GM18508 (cell line): ENCODE measurements at regions not wholly inside any gene's neighbourhood (a gene's known extent, or its start where the extent isn't known, plus 50 kb on each side); places are given as distances from the start of the nearest gene placed in this dataset.
"Not testable (repeated sequence)": the region's sequence is repeated elsewhere in the genome, so short reads cannot be mapped to it uniquely, and the experiment has no call there.

Experiments
- ATAC-seq: cut with Tn5 transposase; IDR thresholded peaks from one replicate; pipeline ENCODE4 v1.9.1; 2021; ENCODE audit warnings: moderate number of reproducible peaks; ENCODE audit not compliant: insufficient read depth, unreplicated experiment

GRCh38 chr11:129625930-129626329 lies 189.7 kb upstream of the TMEM45B start:
- no peak for ATAC-seq

GRCh38 chr11:129631201-129631600 lies 184.4 kb upstream of the TMEM45B start:
- ATAC-seq: no peak

- ATAC-seq: no peak
Measured at GRCh38 chr11:129636926-129637325, 178.7 kb upstream of the TMEM45B start.

GRCh38 chr11:129637473-129637872 lies 178.2 kb upstream of the TMEM45B start:
- no peak for ATAC-seq

- no peak for ATAC-seq
Measured at GRCh38 chr11:129637983-129638776, 177.5 kb upstream of the TMEM45B start.

GRCh38 chr11:129639300-129639699 lies 176.3 kb upstream of the TMEM45B start:
- ATAC-seq: no peak

- ATAC-seq: no peak
Measured at GRCh38 chr11:129640671-129641070, 175.0 kb upstream of the TMEM45B start.

- no peak for ATAC-seq
Measured at GRCh38 chr11:129643031-129643721, 172.5 kb upstream of the TMEM45B start.

- no peak for ATAC-seq
Measured at GRCh38 chr11:129644326-129644725, 171.3 kb upstream of the TMEM45B start.

- ATAC-seq: no peak
Measured at GRCh38 chr11:129645943-129646342, 169.7 kb upstream of the TMEM45B start.

- not testable (repeated sequence) for ATAC-seq
Measured at GRCh38 chr11:129650044-129650443, 165.6 kb upstream of the TMEM45B start.

GRCh38 chr11:129652835-129653234 lies 162.8 kb upstream of the TMEM45B start:
- no peak for ATAC-seq

GRCh38 chr11:129655247-129655832 lies 160.3 kb upstream of the TMEM45B start:
- ATAC-seq: no peak

- ATAC-seq: no peak
Measured at GRCh38 chr11:129657866-129658525, 157.7 kb upstream of the TMEM45B start.

- no peak for ATAC-seq
Measured at GRCh38 chr11:129658526-129658867, 157.2 kb upstream of the TMEM45B start.

GRCh38 chr11:129680907-129681306 lies 134.7 kb upstream of the TMEM45B start:
- ATAC-seq: no peak

- ATAC-seq: no peak
Measured at GRCh38 chr11:129681344-129682114, 134.1 kb upstream of the TMEM45B start.

- ATAC-seq: no peak
Measured at GRCh38 chr11:129686269-129686668, 129.4 kb upstream of the TMEM45B start.

- ATAC-seq: no peak
Measured at GRCh38 chr11:129691142-129691541, 124.5 kb upstream of the TMEM45B start.

GRCh38 chr11:129694538-129694937 lies 121.1 kb upstream of the TMEM45B start:
- no peak for ATAC-seq
